ENCODE measurements at regions not wholly inside any gene's neighbourhood (a gene's known extent, or its start where the extent isn't known, plus 50 kb on each side); places are given as distances from the start of the nearest gene placed in this dataset.

GRCh38 chr6:169854083-169854725 is 102.8 kb downstream of the ERMARD start:
- no peak for TF ChIP-seq CTCF (IDR thresholded peaks at IDR 0.05; ENCODE audit: insufficient read depth, low read length, severe bottlenecking)
- Histone ChIP-seq H3K4me3 (ENCODE audit: low read depth, low read length) (no peak overlapping the region), H3K36me3 (ENCODE audit: control insufficient read depth, insufficient read depth, low read length) (no peaks in the 10 kb centered on the region), H3K27me3 (ENCODE audit: control insufficient read depth, insufficient read depth, low read length) (peaks cover 2% of the 10 kb centered on the region)
- no peak for DNase-seq (ENCODE audit: low read depth)
- no peak for FAIRE-seq

- TF ChIP-seq CTCF (IDR thresholded peaks at IDR 0.05; ENCODE audit: insufficient read depth, low read length, severe bottlenecking) = no peak
- peaks cover 2% of the 10 kb centered on the region for H3K27me3 ChIP-seq (ENCODE audit: control insufficient read depth, insufficient read depth, low read length)
- FAIRE-seq (peak; percentile 98), DNase-seq (ENCODE audit: low read depth) (no peak)
- H3K4me3 ChIP-seq (ENCODE audit: low read depth, low read length) = no peak overlapping the region
- H3K36me3 ChIP-seq (ENCODE audit: control insufficient read depth, insufficient read depth, low read length) = no peaks in the 10 kb centered on the region
Observed at GRCh38 chr6:169853196-169854082, 102.0 kb downstream of the ERMARD start.

DNA sequence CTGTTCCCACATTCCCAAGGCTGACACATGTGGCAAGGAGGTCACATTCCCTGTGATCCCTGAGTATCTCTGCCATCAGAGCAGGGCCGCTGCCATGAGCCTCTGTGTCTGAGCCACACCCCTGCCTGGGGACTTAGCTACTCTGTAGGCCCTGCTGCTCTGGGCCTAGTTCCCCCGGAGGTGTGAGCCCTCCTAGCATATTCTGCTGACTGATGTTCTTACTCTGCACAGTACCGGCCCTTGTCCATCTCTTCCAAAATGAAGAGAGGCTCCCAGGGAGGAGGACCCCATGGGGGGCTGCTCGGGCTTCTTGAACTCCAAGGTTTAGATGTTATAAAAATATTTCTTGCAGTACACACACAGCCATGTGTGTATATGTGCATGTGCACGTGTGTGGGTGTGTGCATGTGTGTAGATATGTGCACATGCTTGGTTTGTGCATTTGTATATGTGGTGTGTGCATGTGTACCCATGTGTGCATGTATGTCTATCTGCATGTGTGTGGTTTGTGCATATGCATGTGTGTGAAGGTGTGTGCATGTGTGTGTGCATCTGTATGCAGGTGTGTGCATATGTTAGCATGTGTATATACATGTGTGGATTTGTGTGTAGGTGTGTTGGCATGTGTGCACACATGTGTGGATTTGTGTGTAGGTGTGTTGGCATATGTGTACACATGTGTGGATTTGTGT is 101.2 kb downstream of the ERMARD start:
- FAIRE-seq (no peak), DNase-seq (ENCODE audit: low read depth) (no peak)
- no peak for TF ChIP-seq CTCF (IDR thresholded peaks at IDR 0.05; ENCODE audit: insufficient read depth, low read length, severe bottlenecking)
- Histone ChIP-seq H3K36me3 (ENCODE audit: control insufficient read depth, insufficient read depth, low read length) (no peaks in the 10 kb centered on the region), H3K27me3 (ENCODE audit: control insufficient read depth, insufficient read depth, low read length) (peaks cover 2% of the 10 kb centered on the region), H3K4me3 (ENCODE audit: low read depth, low read length) (no peak overlapping the region)

DNA sequence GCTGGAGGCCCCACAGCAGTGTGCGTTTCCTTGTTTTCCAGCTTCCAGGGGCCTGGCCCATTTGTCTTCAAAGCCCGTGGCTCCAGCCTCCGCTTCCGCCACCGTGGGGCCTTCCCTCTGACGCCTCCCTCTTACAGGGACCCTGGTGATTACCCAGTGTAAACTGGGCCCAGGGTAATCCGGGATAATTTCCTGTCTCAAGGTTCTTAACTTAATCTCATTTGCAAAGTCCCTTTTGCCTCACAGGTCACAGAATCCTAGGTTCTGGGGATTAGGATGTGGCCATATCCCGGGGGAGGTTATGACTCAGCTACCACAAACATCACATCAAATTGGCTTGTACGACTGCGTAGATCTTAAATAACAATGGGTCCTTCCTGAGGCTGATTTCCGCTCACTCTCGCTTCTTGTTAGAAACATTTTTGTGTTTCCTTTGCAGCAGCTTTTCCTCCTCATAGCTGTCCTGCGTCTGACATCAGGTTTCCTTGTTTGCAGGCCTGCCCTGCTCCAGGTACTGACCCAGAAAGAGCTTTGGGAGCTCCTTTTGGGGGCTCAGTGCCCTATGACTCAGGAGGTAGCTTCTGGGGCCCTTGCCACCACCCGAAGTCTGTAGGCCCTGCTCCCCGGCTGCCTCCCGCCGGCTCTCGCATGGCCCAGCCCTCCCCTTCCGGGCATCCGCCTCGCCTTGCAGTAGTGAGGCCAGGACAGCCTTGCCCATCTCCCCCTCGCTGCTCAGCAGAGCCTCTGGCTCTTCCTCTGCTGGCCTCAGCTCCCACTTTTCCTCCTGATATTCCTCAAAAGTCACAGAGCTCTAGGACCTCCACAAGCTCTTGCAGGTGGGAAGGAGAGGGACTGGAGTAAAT is 100.5 kb downstream of the ERMARD start:
- TF ChIP-seq CTCF (IDR thresholded peaks at IDR 0.05; ENCODE audit: insufficient read depth, low read length, severe bottlenecking) = no peak
- Histone ChIP-seq H3K4me3 (ENCODE audit: low read depth, low read length) (no peak overlapping the region), H3K27me3 (ENCODE audit: control insufficient read depth, insufficient read depth, low read length) (peaks cover 3% of the 10 kb centered on the region), H3K36me3 (ENCODE audit: control insufficient read depth, insufficient read depth, low read length) (no peaks in the 10 kb centered on the region)
- FAIRE-seq = no peak
- peak; percentile 79 for DNase-seq (ENCODE audit: low read depth)

- Histone ChIP-seq H3K36me3 (ENCODE audit: control insufficient read depth, insufficient read depth, low read length) (no peaks in the 10 kb centered on the region), H3K4me3 (ENCODE audit: low read depth, low read length) (no peak overlapping the region), H3K27me3 (ENCODE audit: control insufficient read depth, insufficient read depth, low read length) (peaks cover 4% of the 10 kb centered on the region)
- no peak for TF ChIP-seq CTCF (IDR thresholded peaks at IDR 0.05; ENCODE audit: insufficient read depth, low read length, severe bottlenecking)
- DNase-seq (ENCODE audit: low read depth) (no peak), FAIRE-seq (no peak)
Observed at GRCh38 chr6:169850746-169851145, 99.3 kb downstream of the ERMARD start.
